HL-60 (cell line): ENCODE measurements at regions not wholly inside any gene's neighbourhood (a gene's known extent, or its start where the extent isn't known, plus 50 kb on each side); places are given as distances from the start of the nearest gene placed in this dataset.

Experiments
- DNase-seq, 2 experiments: peaks; one replicate each; pipeline ENCODE4 v3.0.0-alpha.2; 2010 to 2020; ENCODE audit warnings: low read depth in 1 of 2, low spot score in 1 of 2
- H3K27ac ChIP-seq: fragments of 250-450 bp; sonication (Bioruptor Pico); replicated peaks from 2 replicates; pipeline ENCODE4 v1.5.1; 2020; ENCODE audit warnings: mild to moderate bottlenecking, moderate library complexity
- H3K27me3 ChIP-seq: fragments of 250-450 bp; sonication (Bioruptor Pico); 2 replicates; pipeline ENCODE4 v1.5.1; 2021; ENCODE audit warnings: mild to moderate bottlenecking, moderate library complexity; ENCODE audit not compliant: insufficient read depth, poor library complexity, severe bottlenecking
- H3K4me3 ChIP-seq: replicated peaks from 2 replicates; pipeline ENCODE4 v1.5.1; 2011; ENCODE audit warnings: mild to moderate bottlenecking, control low read depth, low read length; ENCODE audit not compliant: insufficient read depth
- GABPA ChIP-seq: IDR thresholded peaks from 2 replicates; pipeline ENCODE4 v1.6.1; 2012; ENCODE audit warnings: low read depth
- POLR2AphosphoS5 ChIP-seq: IDR thresholded peaks from 2 replicates; pipeline ENCODE4 v1.6.1; 2012; ENCODE audit warnings: low read depth
- SPI1 ChIP-seq: IDR thresholded peaks from 2 replicates; pipeline ENCODE4 v1.6.1; 2012; ENCODE audit warnings: low read depth, mild to moderate bottlenecking, borderline replicate concordance
- TF ChIP-seq, protein P1 (sequence below): IDR thresholded peaks from 2 replicates; pipeline ENCODE4 v1.6.1; 2012; ENCODE audit warnings: low read depth; ENCODE audit not compliant: insufficient replicate concordance
- TF ChIP-seq, protein P2 (sequence below): IDR thresholded peaks from one replicate; pipeline ENCODE4 v1.5.1; 2011; ENCODE audit warnings: low read length, control low read depth, inconsistent platforms; ENCODE audit not compliant: insufficient read depth

- H3K27me3 ChIP-seq = no peaks in the 10 kb centered on the region
- no peak overlapping the region for H3K27ac ChIP-seq
- TF ChIP-seq, protein P1, sequence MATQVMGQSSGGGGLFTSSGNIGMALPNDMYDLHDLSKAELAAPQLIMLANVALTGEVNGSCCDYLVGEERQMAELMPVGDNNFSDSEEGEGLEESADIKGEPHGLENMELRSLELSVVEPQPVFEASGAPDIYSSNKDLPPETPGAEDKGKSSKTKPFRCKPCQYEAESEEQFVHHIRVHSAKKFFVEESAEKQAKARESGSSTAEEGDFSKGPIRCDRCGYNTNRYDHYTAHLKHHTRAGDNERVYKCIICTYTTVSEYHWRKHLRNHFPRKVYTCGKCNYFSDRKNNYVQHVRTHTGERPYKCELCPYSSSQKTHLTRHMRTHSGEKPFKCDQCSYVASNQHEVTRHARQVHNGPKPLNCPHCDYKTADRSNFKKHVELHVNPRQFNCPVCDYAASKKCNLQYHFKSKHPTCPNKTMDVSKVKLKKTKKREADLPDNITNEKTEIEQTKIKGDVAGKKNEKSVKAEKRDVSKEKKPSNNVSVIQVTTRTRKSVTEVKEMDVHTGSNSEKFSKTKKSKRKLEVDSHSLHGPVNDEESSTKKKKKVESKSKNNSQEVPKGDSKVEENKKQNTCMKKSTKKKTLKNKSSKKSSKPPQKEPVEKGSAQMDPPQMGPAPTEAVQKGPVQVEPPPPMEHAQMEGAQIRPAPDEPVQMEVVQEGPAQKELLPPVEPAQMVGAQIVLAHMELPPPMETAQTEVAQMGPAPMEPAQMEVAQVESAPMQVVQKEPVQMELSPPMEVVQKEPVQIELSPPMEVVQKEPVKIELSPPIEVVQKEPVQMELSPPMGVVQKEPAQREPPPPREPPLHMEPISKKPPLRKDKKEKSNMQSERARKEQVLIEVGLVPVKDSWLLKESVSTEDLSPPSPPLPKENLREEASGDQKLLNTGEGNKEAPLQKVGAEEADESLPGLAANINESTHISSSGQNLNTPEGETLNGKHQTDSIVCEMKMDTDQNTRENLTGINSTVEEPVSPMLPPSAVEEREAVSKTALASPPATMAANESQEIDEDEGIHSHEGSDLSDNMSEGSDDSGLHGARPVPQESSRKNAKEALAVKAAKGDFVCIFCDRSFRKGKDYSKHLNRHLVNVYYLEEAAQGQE = no peak
- TF ChIP-seq POLR2AphosphoS5 (no peak), SPI1 (no peak), GABPA (no peak)
- TF ChIP-seq, protein P2, sequence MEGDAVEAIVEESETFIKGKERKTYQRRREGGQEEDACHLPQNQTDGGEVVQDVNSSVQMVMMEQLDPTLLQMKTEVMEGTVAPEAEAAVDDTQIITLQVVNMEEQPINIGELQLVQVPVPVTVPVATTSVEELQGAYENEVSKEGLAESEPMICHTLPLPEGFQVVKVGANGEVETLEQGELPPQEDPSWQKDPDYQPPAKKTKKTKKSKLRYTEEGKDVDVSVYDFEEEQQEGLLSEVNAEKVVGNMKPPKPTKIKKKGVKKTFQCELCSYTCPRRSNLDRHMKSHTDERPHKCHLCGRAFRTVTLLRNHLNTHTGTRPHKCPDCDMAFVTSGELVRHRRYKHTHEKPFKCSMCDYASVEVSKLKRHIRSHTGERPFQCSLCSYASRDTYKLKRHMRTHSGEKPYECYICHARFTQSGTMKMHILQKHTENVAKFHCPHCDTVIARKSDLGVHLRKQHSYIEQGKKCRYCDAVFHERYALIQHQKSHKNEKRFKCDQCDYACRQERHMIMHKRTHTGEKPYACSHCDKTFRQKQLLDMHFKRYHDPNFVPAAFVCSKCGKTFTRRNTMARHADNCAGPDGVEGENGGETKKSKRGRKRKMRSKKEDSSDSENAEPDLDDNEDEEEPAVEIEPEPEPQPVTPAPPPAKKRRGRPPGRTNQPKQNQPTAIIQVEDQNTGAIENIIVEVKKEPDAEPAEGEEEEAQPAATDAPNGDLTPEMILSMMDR = no peak
- no peak overlapping the region for H3K4me3 ChIP-seq
- no peak for DNase-seq
These were observed 70.4 kb upstream of the AOAH start for GRCh38 chr7:36794689-36795088.

DNA sequence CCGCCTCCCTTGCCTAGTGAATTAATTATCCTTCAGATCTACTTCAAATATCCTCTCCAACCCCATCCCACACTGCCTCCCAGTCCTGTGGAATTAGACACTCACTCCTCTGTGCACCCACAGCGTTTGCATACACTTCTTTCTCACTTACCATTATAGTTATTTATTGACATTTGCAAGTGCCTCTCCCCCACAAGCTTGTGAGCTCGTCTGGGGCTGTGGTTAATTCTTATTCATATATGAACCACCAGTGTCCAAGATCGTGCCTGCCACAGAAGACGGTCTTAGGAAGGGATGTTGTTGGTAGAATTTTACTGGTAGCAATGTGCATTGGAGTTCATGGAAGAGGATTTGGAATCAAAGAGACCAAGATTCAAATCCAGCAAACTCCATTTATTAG is 68.1 kb upstream of the AOAH start:
- no peaks in the 10 kb centered on the region for H3K27me3 ChIP-seq
- no peak overlapping the region for H3K27ac ChIP-seq
- no peak for DNase-seq
- no peak overlapping the region for H3K4me3 ChIP-seq
- TF ChIP-seq, protein P2 = no peak
- TF ChIP-seq SPI1 = no peak
- TF ChIP-seq GABPA = no peak
- TF ChIP-seq POLR2AphosphoS5 = no peak
- TF ChIP-seq, protein P1 = no peak

DNA sequence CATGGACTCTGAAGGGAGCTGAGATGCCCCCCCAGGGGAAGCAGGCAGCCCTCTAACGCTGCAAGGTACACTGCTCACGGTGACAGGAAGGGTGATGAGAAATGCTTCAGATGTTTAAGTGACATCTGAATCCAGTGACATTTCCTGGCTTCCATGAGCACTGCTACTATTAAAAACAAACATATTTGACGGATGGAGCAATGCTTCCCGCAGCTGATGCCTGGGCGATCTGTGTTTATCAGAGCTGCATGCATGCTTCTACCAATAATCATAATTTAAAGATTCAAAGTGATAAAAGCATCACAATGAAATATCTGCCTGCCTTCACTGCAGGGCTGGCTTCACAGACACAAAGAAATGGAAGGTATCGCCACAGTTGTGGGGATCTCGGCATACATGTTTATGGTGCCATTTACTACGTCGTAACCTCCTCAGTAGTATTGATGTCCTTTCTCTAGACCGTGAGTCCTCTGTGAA is 66.1 kb upstream of the AOAH start:
- Histone ChIP-seq H3K27ac (no peak overlapping the region), H3K4me3 (no peak overlapping the region), H3K27me3 (no peaks in the 10 kb centered on the region)
- TF ChIP-seq SPI1 (no peak), POLR2AphosphoS5 (no peak), GABPA (no peak)
- TF ChIP-seq, protein P2 = no peak
- TF ChIP-seq, protein P1 = no peak
- DNase-seq = no peak
